PC-9 (cell line): ENCODE measurements at regions not wholly inside any gene's neighbourhood (a gene's known extent, or its start where the extent isn't known, plus 50 kb on each side); places are given as distances from the start of the nearest gene placed in this dataset.

ENCODE experiments used
- BruUV-seq: library from RNA; stranded (reverse); fragments of 400-500 nt; replicated peaks from 2 replicates; lab custom pipeline; 2021; lab: Mats Ljungman, UMichigan
- CTCF ChIA-PET: fragments of 300-600 bp; sonication (Branson Sonifier 250); formaldehyde crosslinking; loops from one replicate; lab custom pipeline; 2022; ENCODE audit warnings: antibody characterized with exemption; lab: Charles Lee
- POLR2A ChIA-PET: fragments of 300-600 bp; sonication (Branson Sonifier 250); formaldehyde crosslinking; loops from one replicate; lab custom pipeline; 2022; ENCODE audit warnings: antibody characterized with exemption; ENCODE audit not compliant: unreplicated experiment; lab: Charles Lee
- DNase-seq, 2 experiments: peaks; one replicate each; pipeline versions ENCODE4 v3.0.0 to v3.0.0-alpha.2; 2015 to 2022; ENCODE audit warnings: mixed read lengths in 1 of 2
- H2AFZ ChIP-seq: fragments of 200-600 bp; sonication (generic); 2 replicates; pipeline ENCODE4 v1.8.1; 2017; ENCODE audit warnings: antibody characterized with exemption
- H3F3A ChIP-seq: fragments of 200-600 bp; sonication (generic); 2 replicates; pipeline ENCODE4 v1.8.1; 2017; ENCODE audit warnings: antibody characterized with exemption, mild to moderate bottlenecking, low read depth; ENCODE audit not compliant: insufficient read depth
- H3K27ac ChIP-seq: fragments of 200-600 bp; sonication (generic); 2 replicates; pipeline ENCODE4 v1.6.1; 2016; ENCODE audit warnings: mixed run types
- H3K27me3 ChIP-seq: fragments of 200-600 bp; sonication (generic); 2 replicates; pipeline ENCODE4 v1.6.1; 2016; ENCODE audit warnings: low read depth, mixed run types; ENCODE audit not compliant: insufficient read depth
- H3K36me3 ChIP-seq: fragments of 200-600 bp; sonication (generic); 2 replicates; pipeline ENCODE4 v1.6.1; 2016; ENCODE audit warnings: low read depth, mixed run types
- H3K4me1 ChIP-seq: fragments of 200-600 bp; sonication (generic); replicated peaks from 2 replicates; pipeline ENCODE4 v1.6.1; 2016; ENCODE audit warnings: mixed run types; ENCODE audit not compliant: insufficient read depth
- H3K4me2 ChIP-seq: fragments of 200-600 bp; sonication (generic); 2 replicates; pipeline ENCODE4 v1.6.1; 2017; ENCODE audit warnings: mixed run types
- H3K4me3 ChIP-seq: fragments of 200-600 bp; sonication (generic); 2 replicates; pipeline ENCODE4 v1.6.1; 2016; ENCODE audit warnings: mixed run types
- H3K79me2 ChIP-seq: fragments of 200-600 bp; sonication (generic); 2 replicates; pipeline ENCODE4 v1.6.1; 2017; ENCODE audit warnings: low read depth, mixed run types
- H3K9me2 ChIP-seq: fragments of 200-600 bp; sonication (generic); 2 replicates; pipeline ENCODE4 v1.8.1; 2017; ENCODE audit warnings: mild to moderate bottlenecking; ENCODE audit not compliant: insufficient read depth
- H3K9me3 ChIP-seq: fragments of 200-600 bp; sonication (generic); 2 replicates; pipeline ENCODE4 v1.8.1; 2016; ENCODE audit warnings: low read depth; ENCODE audit not compliant: insufficient read depth
- H4K20me1 ChIP-seq: fragments of 200-600 bp; sonication (generic); 2 replicates; pipeline ENCODE4 v1.8.1; 2017; ENCODE audit not compliant: insufficient read depth
- CTCF ChIP-seq: fragments of 200-600 bp; sonication (generic); conservative IDR thresholded peaks from 2 replicates; pipeline ENCODE4 v1.6.1; 2017; ENCODE audit warnings: mixed run types, antibody characterized with exemption, mild to moderate bottlenecking, moderate library complexity
- EZH2 ChIP-seq: fragments of 200-600 bp; sonication (generic); IDR thresholded peaks from 2 replicates; pipeline ENCODE4 v1.8.0; 2017; ENCODE audit warnings: antibody characterized with exemption, low read depth
- intact Hi-C: fragments of 100-400 bp; cut with micrococcal nuclease; formaldehyde crosslinking; loops from one replicate; pipeline ENCODE4 v1.10.0; 2022; ENCODE audit not compliant: unreplicated experiment

GRCh38 chr12:41907550-41907949 is 237.1 kb downstream of the GXYLT1 start:
- Histone ChIP-seq H3K4me3 (no peak overlapping the region), H4K20me1 (no peaks in the 10 kb centered on the region), H3K9me2 (no peaks in the 10 kb centered on the region), H3F3A (no peaks in the 10 kb centered on the region), H3K9me3 (no peaks in the 10 kb centered on the region), H2AFZ (no peak overlapping the region), H3K4me2 (no peak overlapping the region), H3K27me3 (no peaks in the 10 kb centered on the region), H3K4me1 (no peaks in the 10 kb centered on the region), H3K36me3 (no peaks in the 10 kb centered on the region), H3K27ac (no peak overlapping the region), H3K79me2 (no peaks in the 10 kb centered on the region)
- DNase-seq: no peak
- no peak for TF ChIP-seq EZH2
- TF ChIP-seq CTCF: no peak
- no TSS peak for BruUV-seq
- intact Hi-C loops: no loop called here
- ChIA-PET POLR2A (no interaction called here), CTCF (no interaction called here)

GRCh38 chr12:41907021-41907420 is 237.7 kb downstream of the GXYLT1 start:
- POLR2A ChIA-PET: no interaction called here
- Histone ChIP-seq H3K4me1 (no peaks in the 10 kb centered on the region), H3F3A (no peaks in the 10 kb centered on the region), H3K27ac (no peak overlapping the region), H2AFZ (no peak overlapping the region), H3K4me3 (no peak overlapping the region), H4K20me1 (no peaks in the 10 kb centered on the region), H3K4me2 (no peak overlapping the region), H3K36me3 (no peaks in the 10 kb centered on the region), H3K9me2 (no peaks in the 10 kb centered on the region), H3K27me3 (no peaks in the 10 kb centered on the region), H3K9me3 (no peaks in the 10 kb centered on the region), H3K79me2 (no peaks in the 10 kb centered on the region)
- intact Hi-C loops: no loop called here
- CTCF ChIA-PET: no interaction called here
- no peak for DNase-seq
- no TSS peak for BruUV-seq
- no peak for TF ChIP-seq EZH2
- TF ChIP-seq CTCF: no peak

GRCh38 chr12:41905759-41906297 is 238.8 kb downstream of the GXYLT1 start:
- Histone ChIP-seq H3K4me1 (no peaks in the 10 kb centered on the region), H3K27ac (no peak overlapping the region), H3K79me2 (no peaks in the 10 kb centered on the region), H3F3A (no peaks in the 10 kb centered on the region), H3K9me3 (no peaks in the 10 kb centered on the region), H3K4me2 (no peak overlapping the region), H4K20me1 (no peaks in the 10 kb centered on the region), H3K4me3 (no peak overlapping the region), H2AFZ (no peak overlapping the region), H3K9me2 (no peaks in the 10 kb centered on the region), H3K27me3 (no peaks in the 10 kb centered on the region), H3K36me3 (no peaks in the 10 kb centered on the region)
- BruUV-seq: no TSS peak
- CTCF ChIA-PET: no interaction called here
- no peak for DNase-seq
- intact Hi-C loops: no loop called here
- TF ChIP-seq EZH2 (no peak), CTCF (no peak)
- POLR2A ChIA-PET: no interaction called here
